GM12878 (cell line): ENCODE measurements at regions not wholly inside any gene's neighbourhood (a gene's known extent, or its start where the extent isn't known, plus 50 kb on each side); places are given as distances from the start of the nearest gene placed in this dataset.

Source experiments
- BHLHE40 ChIP-seq, 2 experiments: fragments of 450-650 bp in 1 of 2; IDR thresholded peaks; 2 replicates each; pipeline ENCODE4 v1.6.1; 2011 to 2017; ENCODE audit warnings: low read depth in 2 of 2, borderline replicate concordance in 1 of 2, improper control_type of control experiment in 1 of 2, low read length in 1 of 2, mild to moderate bottlenecking in 1 of 2
- CTCF ChIP-seq, 3 experiments: IDR thresholded peaks in 2 of 3; conservative IDR thresholded peaks in 1 of 3; 2 replicates each; pipeline ENCODE4 v1.5.1; 2011; ENCODE audit warnings: low read depth in 3 of 3, low read length in 3 of 3, mild to moderate bottlenecking in 3 of 3, control low read depth in 2 of 3, moderate library complexity in 2 of 3, inconsistent platforms in 1 of 3, mixed read lengths in 1 of 3; ENCODE audit not compliant: control insufficient read depth in 2 of 3, insufficient read depth in 1 of 3; ENCODE audit errors: extremely low read depth in 1 of 3

GRCh38 chr20:12557224-12557623 lies 451.5 kb upstream of the SPTLC3 start:
- TF ChIP-seq CTCF (IDR thresholded peaks at IDR 0.05 in 2 of 3, conservative IDR thresholded peaks at IDR 0.05 in 1 of 3; ENCODE audit: control insufficient read depth in 2 of 3, extremely low read depth in 1 of 3, insufficient read depth in 1 of 3, low read depth in 3 of 3, low read length in 3 of 3) (no peak), BHLHE40 (IDR thresholded peaks at IDR 0.05; ENCODE audit: borderline replicate concordance in 1 of 2, low read depth in 2 of 2, low read length in 1 of 2) (no peak)
